ENCODE measurements at regions not wholly inside any gene's neighbourhood (a gene's known extent, or its start where the extent isn't known, plus 50 kb on each side); places are given as distances from the start of the nearest gene placed in this dataset.

DNA sequence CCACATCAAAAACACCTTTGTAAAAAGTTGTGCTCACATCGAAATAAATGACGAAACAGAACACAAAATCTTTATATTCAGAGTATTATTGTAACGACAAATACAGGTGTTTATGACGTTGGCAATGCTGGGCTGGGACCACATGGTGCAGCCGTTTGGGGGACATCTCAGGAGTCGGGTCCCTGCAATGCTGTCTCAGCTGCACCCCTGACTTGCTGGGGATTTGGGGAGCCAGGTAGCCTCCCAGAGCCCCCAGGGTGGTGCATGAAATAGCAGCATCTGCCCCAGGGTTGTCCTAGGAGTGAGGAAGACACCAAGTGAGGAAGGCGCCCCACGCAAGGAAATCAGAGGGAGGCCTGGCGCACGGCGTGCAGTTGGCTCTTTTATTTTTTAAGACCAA lies 1526.8 kb downstream of the BRD1 start:
- no peak for FAIRE-seq
- peaks cover 8 to 60% of the 10 kb centered on the region in 2 experiments for H3K27me3 ChIP-seq (ENCODE audit: control insufficient read depth in 1 of 2, insufficient read depth in 2 of 2, low read length in 2 of 2)
- intact Hi-C loops (cut with micrococcal nuclease; ENCODE audit: unreplicated experiment), result no loop called here
- no peak overlapping the region for H3K9ac ChIP-seq (ENCODE audit: insufficient read depth, low read depth, low read length)
- H3K27ac ChIP-seq (ENCODE audit: extremely low read length, insufficient read depth, low read length), result no peak overlapping the region
- H4K20me1 ChIP-seq (ENCODE audit: insufficient read depth, low read length), result no peaks in the 10 kb centered on the region
- ChIA-PET POLR2A (no interaction called here), CTCF (ENCODE audit: low intra/inter-chr PET ratio, low total read pairs) (no interaction called here)
- WGBS (ENCODE audit: low lambda C conversion rate), result 12% methylated on average over 11 of the region's 11 CpGs
- H3K36me3 ChIP-seq (replicated peaks in 1 of 2; ENCODE audit: control insufficient read depth in 1 of 2, insufficient read depth in 2 of 2, low read length in 2 of 2), result no peaks in the 10 kb centered on the region
- H3K4me2 ChIP-seq (ENCODE audit: low read depth, low read length), result no peak overlapping the region
- H3K4me3 ChIP-seq (replicated peaks in 1 of 3; ENCODE audit: insufficient read depth in 1 of 3, low read depth in 2 of 3, low read length in 3 of 3), result no peak overlapping the region
- no peaks in the 10 kb centered on the region for H3K79me2 ChIP-seq (ENCODE audit: insufficient read depth, low read length)
- in situ Hi-C loops (cut with HindIII; ENCODE audit: extremely low pct_ligation_motif_present, low pct_unique_long_range_greater_than_20kb), result no loop called here
- no peak for DNase-seq (ENCODE audit: low spot score)
- no peak for ATAC-seq
- no peaks in the 10 kb centered on the region for H3K9me3 ChIP-seq (ENCODE audit: low read length)
- H2AFZ ChIP-seq (ENCODE audit: low read length), result no peak overlapping the region
- TF ChIP-seq PAX8 (CRISPR knock-in tag; IDR thresholded peaks at IDR 0.05; ENCODE audit: borderline replicate concordance), result no peak
- no peak for TF ChIP-seq SP5 (CRISPR knock-in tag; IDR thresholded peaks at IDR 0.05; ENCODE audit: borderline replicate concordance, low read depth)
- TF ChIP-seq ADNP (CRISPR knock-in tag; IDR thresholded peaks at IDR 0.05), result no peak
- TF ChIP-seq REXO4 (CRISPR knock-in tag; IDR thresholded peaks at IDR 0.05; ENCODE audit: borderline replicate concordance), result no peak
- TF ChIP-seq EED (CRISPR knock-in tag; IDR thresholded peaks at IDR 0.05), result no peak
- TF ChIP-seq ZNF672 (CRISPR knock-in tag; IDR thresholded peaks at IDR 0.05), result no peak
- no peaks in the 10 kb centered on the region for H3K4me1 ChIP-seq (ENCODE audit: insufficient read depth, low read length)
- no TSS peak for BruUV-seq (replicated peaks)

GRCh38 chr22:48299801-48300200 lies 1527.9 kb downstream of the BRD1 start:
- TF ChIP-seq ZNF607 (CRISPR knock-in tag; IDR thresholded peaks at IDR 0.05; ENCODE audit: borderline replicate concordance) (no peak), ZFX (CRISPR knock-in tag; IDR thresholded peaks at IDR 0.05; ENCODE audit: low read depth) (no peak), ZC3H13 (CRISPR knock-in tag; IDR thresholded peaks at IDR 0.05) (no peak), MAFG (CRISPR knock-in tag; IDR thresholded peaks at IDR 0.05) (no peak), ZNF792 (CRISPR knock-in tag; IDR thresholded peaks at IDR 0.05) (no peak)
- no peaks in the 10 kb centered on the region for H3K79me2 ChIP-seq (ENCODE audit: insufficient read depth, low read length)
- intact Hi-C loops (cut with micrococcal nuclease; ENCODE audit: unreplicated experiment) (no loop called here), in situ Hi-C loops (cut with HindIII; ENCODE audit: extremely low pct_ligation_motif_present, low pct_unique_long_range_greater_than_20kb) (no loop called here)
- no peaks in the 10 kb centered on the region for H4K20me1 ChIP-seq (ENCODE audit: insufficient read depth, low read length)
- no peak overlapping the region for H2AFZ ChIP-seq (ENCODE audit: low read length)
- H3K36me3 ChIP-seq (replicated peaks in 1 of 2; ENCODE audit: control insufficient read depth in 1 of 2, insufficient read depth in 2 of 2, low read length in 2 of 2), result no peaks in the 10 kb centered on the region
- H3K9ac ChIP-seq (ENCODE audit: insufficient read depth, low read depth, low read length), result no peak overlapping the region
- H3K27me3 ChIP-seq (ENCODE audit: control insufficient read depth in 1 of 2, insufficient read depth in 2 of 2, low read length in 2 of 2), result peaks cover 8 to 52% of the 10 kb centered on the region in 2 experiments
- ChIA-PET POLR2A (no interaction called here), CTCF (ENCODE audit: low intra/inter-chr PET ratio, low total read pairs) (no interaction called here)
- no peaks in the 10 kb centered on the region for H3K4me1 ChIP-seq (ENCODE audit: insufficient read depth, low read length)
- H3K4me2 ChIP-seq (ENCODE audit: low read depth, low read length), result no peak overlapping the region
- WGBS (ENCODE audit: low lambda C conversion rate), result 0% methylated on average over 1 of the region's 18 CpGs
- FAIRE-seq, result no peak
- no peak for ATAC-seq
- H3K27ac ChIP-seq (ENCODE audit: extremely low read length, insufficient read depth, low read length), result no peak overlapping the region
- no peak for DNase-seq (ENCODE audit: low spot score)
- no peak overlapping the region for H3K4me3 ChIP-seq (replicated peaks in 1 of 3; ENCODE audit: insufficient read depth in 1 of 3, low read depth in 2 of 3, low read length in 3 of 3)
- no peaks in the 10 kb centered on the region for H3K9me3 ChIP-seq (ENCODE audit: low read length)
- BruUV-seq (replicated peaks), result no TSS peak

Data from HepG2 (cell line).